SK-N-SH treated with all-trans-retinoic acid at 6 μM for 48 hours (cell line): ENCODE measurements at regions not wholly inside any gene's neighbourhood (a gene's known extent, or its start where the extent isn't known, plus 50 kb on each side); places are given as distances from the start of the nearest gene placed in this dataset.

Experiments
- ATAC-seq: fragments of 200-7000 bp; cut with Tn5 transposase; 3 replicates; pipeline ENCODE4 v1.9.1; 2020; ENCODE audit warnings: mild to moderate bottlenecking, moderate library complexity
- CREB5 ChIP-seq: fragments of 250-450 bp; sonication (Bioruptor Pico); IDR thresholded peaks from 2 replicates; pipeline ENCODE4 v1.5.1; 2020; ENCODE audit warnings: low read depth, mild to moderate bottlenecking, moderate library complexity
- CSDC2 ChIP-seq: fragments of 250-450 bp; sonication (Bioruptor Pico); IDR thresholded peaks from 2 replicates; pipeline ENCODE4 v1.5.0; 2020; ENCODE audit warnings: mild to moderate bottlenecking, moderate library complexity
- ESRRG ChIP-seq: fragments of 250-450 bp; sonication (Bioruptor Pico); IDR thresholded peaks from 2 replicates; pipeline ENCODE4 v1.6.1; 2021; ENCODE audit warnings: mild to moderate bottlenecking
- ISL1 ChIP-seq: fragments of 250-450 bp; sonication (Bioruptor Pico); IDR thresholded peaks from 2 replicates; pipeline ENCODE4 v2.1.2; 2022; ENCODE audit warnings: mild to moderate bottlenecking, moderate library complexity
- OSR1 ChIP-seq: fragments of 250-450 bp; sonication (Bioruptor Pico); IDR thresholded peaks from 2 replicates; pipeline ENCODE4 v1.8.0; 2022; ENCODE audit warnings: moderate library complexity, mild to moderate bottlenecking, inconsistent platforms
- PPARA ChIP-seq: fragments of 250-450 bp; sonication (Bioruptor Pico); IDR thresholded peaks from 2 replicates; pipeline ENCODE4 v1.5.0; 2020; ENCODE audit warnings: mild to moderate bottlenecking, borderline replicate concordance
- RARB ChIP-seq: fragments of 250-450 bp; sonication (Bioruptor Pico); IDR thresholded peaks from 2 replicates; pipeline ENCODE4 v1.8.0; 2021; ENCODE audit warnings: mild to moderate bottlenecking, moderate library complexity
- SNAI2 ChIP-seq: fragments of 250-450 bp; sonication (Bioruptor Pico); IDR thresholded peaks from 2 replicates; pipeline ENCODE4 v1.5.0; 2020; ENCODE audit warnings: mild to moderate bottlenecking, moderate library complexity
- TCF4 ChIP-seq: fragments of 250-450 bp; sonication (Bioruptor Pico); IDR thresholded peaks from 2 replicates; pipeline ENCODE4 v1.8.0; 2021; ENCODE audit warnings: mild to moderate bottlenecking, moderate library complexity, borderline replicate concordance
- TOX ChIP-seq: fragments of 250-450 bp; sonication (Bioruptor Pico); IDR thresholded peaks from 2 replicates; pipeline ENCODE4 v1.8.0; 2021; ENCODE audit warnings: mild to moderate bottlenecking, moderate library complexity, borderline replicate concordance
- TSHZ2 ChIP-seq: fragments of 250-450 bp; sonication (Bioruptor Pico); IDR thresholded peaks from 2 replicates; pipeline ENCODE4 v1.5.0; 2020; ENCODE audit warnings: mild to moderate bottlenecking, moderate library complexity
- ZC3H10 ChIP-seq: fragments of 250-450 bp; sonication (Bioruptor Pico); IDR thresholded peaks from 2 replicates; pipeline ENCODE4 v1.5.1; 2021; ENCODE audit warnings: mild to moderate bottlenecking, moderate library complexity
- ZFP3 ChIP-seq: fragments of 250-450 bp; sonication (Bioruptor Pico); IDR thresholded peaks from 2 replicates; pipeline ENCODE4 v1.5.0; 2020; ENCODE audit warnings: mild to moderate bottlenecking, moderate library complexity
- ZFP30 ChIP-seq: fragments of 450-650 bp; formaldehyde crosslinking; IDR thresholded peaks from 2 replicates; pipeline ENCODE4 v1.5.0; 2022; ENCODE audit warnings: mild to moderate bottlenecking, moderate library complexity
- ZNF565 ChIP-seq: fragments of 450-650 bp; formaldehyde crosslinking; conservative IDR thresholded peaks from 2 replicates; pipeline ENCODE4 v1.5.0; 2020; ENCODE audit warnings: low read depth, mild to moderate bottlenecking, moderate library complexity
- ZNF70 ChIP-seq: fragments of 450-650 bp; formaldehyde crosslinking; IDR thresholded peaks from 2 replicates; pipeline ENCODE4 v1.5.0; 2020; ENCODE audit warnings: mild to moderate bottlenecking, moderate library complexity
- TF ChIP-seq, protein P1 (sequence below): fragments of 250-450 bp; sonication (Bioruptor Pico); IDR thresholded peaks from 2 replicates; pipeline ENCODE4 v1.5.1; 2021; ENCODE audit warnings: mild to moderate bottlenecking, moderate library complexity
- TF ChIP-seq, protein P2 (sequence below): fragments of 250-450 bp; sonication (Bioruptor Pico); IDR thresholded peaks from 2 replicates; pipeline ENCODE4 v1.8.0; 2020; ENCODE audit warnings: mild to moderate bottlenecking, moderate library complexity, borderline replicate concordance
- TF ChIP-seq, protein P3 (sequence below): fragments of 250-450 bp; sonication (Bioruptor Pico); IDR thresholded peaks from 2 replicates; pipeline ENCODE4 v1.8.0; 2021; ENCODE audit warnings: low read depth, mild to moderate bottlenecking, moderate library complexity, borderline replicate concordance

GRCh38 chr6:15769511-15770018, 106.7 kb upstream of the DTNBP1 start (continued):
- no peak for TF ChIP-seq TSHZ2 (CRISPR knock-in tag)
- no peak for TF ChIP-seq ZNF565 (CRISPR knock-in tag)
- no peak for TF ChIP-seq OSR1 (CRISPR knock-in tag)
- TF ChIP-seq ESRRG (CRISPR knock-in tag): no peak
- TF ChIP-seq CREB5: no peak
- no peak for TF ChIP-seq PPARA (CRISPR knock-in tag)
- TF ChIP-seq, all 23 proteins: peak for 0

DNA sequence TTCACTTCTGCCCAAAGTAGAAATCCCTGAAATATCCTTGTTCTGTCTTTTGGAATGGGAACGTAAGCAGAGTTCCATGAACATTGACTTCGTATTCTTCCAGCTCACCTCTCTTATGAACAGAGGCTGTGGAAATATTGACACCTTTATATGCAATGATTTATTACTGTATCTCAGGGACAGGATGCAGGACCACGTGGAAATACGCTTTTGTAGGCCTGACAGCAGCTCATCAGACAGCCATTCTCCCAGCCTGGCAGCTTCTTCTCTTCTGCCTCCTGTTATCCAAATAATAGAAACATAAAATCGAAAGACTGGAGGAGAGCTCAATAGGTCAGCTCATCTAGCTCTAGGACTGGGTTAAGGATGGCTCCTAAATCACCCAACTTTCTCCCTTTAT, 106.2 kb upstream of the DTNBP1 start:
- no peak for TF ChIP-seq SNAI2
- no peak for TF ChIP-seq ZC3H10
- no peak for TF ChIP-seq RARB (CRISPR knock-in tag)
- no peak for TF ChIP-seq ZNF565 (CRISPR knock-in tag)
- TF ChIP-seq ISL1: no peak
- TF ChIP-seq, protein P1, sequence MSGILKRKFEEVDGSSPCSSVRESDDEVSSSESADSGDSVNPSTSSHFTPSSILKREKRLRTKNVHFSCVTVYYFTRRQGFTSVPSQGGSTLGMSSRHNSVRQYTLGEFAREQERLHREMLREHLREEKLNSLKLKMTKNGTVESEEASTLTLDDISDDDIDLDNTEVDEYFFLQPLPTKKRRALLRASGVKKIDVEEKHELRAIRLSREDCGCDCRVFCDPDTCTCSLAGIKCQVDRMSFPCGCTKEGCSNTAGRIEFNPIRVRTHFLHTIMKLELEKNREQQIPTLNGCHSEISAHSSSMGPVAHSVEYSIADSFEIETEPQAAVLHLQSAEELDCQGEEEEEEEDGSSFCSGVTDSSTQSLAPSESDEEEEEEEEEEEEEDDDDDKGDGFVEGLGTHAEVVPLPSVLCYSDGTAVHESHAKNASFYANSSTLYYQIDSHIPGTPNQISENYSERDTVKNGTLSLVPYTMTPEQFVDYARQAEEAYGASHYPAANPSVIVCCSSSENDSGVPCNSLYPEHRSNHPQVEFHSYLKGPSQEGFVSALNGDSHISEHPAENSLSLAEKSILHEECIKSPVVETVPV: no peak
- TF ChIP-seq CSDC2 (CRISPR knock-in tag): no peak
- no peak for ATAC-seq

GRCh38 chr6:15763837-15764236, 101.0 kb upstream of the DTNBP1 start:
- TF ChIP-seq ZFP3 (CRISPR knock-in tag) (peak; percentile 65; the same call in 1 of the 2 replicates), CREB5 (peak; percentile 66), ISL1 (peak; percentile 55; the same call in 1 of the 2 replicates), ZFP30 (CRISPR knock-in tag) (no peak)
- no peak for ATAC-seq

DNA sequence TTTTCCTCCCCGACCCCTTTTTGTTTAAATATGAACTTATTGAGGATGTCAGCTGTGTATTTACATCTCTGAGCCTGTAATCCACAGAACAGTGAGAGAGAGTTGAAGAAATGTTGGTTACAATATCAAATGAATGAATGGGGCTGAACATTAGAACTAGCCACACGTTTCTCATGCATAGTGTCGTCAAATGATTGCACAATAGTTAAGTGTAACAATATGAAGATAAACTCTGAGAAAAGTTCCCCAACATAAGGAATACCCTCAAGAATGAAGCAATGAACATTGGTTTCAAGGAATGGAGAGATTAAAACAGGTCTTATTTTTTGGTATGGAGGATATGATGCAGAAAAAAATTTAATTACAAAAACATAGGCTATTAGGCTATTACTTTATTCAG, 100.5 kb upstream of the DTNBP1 start:
- ATAC-seq: no peak
- TF ChIP-seq ZNF70 (CRISPR knock-in tag) (peak; percentile 84), CREB5 (no peak)

DNA sequence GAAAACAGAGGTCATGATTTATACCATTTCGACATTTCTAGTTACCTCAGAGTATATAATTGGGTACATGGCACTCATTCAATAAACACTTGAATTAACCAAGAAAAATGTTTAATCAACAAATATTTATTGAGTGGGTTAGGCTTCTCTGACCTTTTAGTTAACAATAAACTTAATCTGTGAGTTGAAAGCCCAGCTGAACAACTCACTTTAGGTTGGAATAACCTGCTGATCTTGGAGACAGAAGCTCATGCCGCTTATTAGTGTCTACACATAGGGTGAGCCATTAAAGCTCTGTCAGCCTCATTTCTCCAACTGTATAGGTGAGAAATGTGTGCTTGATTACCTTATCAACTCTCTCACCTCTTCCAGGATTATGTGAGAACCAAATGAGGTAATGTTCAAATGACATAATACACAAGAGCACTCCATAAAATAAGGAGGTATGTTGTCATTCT, 98.2 kb upstream of the DTNBP1 start:
- no peak for TF ChIP-seq ZFP3 (CRISPR knock-in tag)
- no peak for TF ChIP-seq TCF4 (CRISPR knock-in tag)
- no peak for TF ChIP-seq RARB (CRISPR knock-in tag)
- TF ChIP-seq, protein P2, sequence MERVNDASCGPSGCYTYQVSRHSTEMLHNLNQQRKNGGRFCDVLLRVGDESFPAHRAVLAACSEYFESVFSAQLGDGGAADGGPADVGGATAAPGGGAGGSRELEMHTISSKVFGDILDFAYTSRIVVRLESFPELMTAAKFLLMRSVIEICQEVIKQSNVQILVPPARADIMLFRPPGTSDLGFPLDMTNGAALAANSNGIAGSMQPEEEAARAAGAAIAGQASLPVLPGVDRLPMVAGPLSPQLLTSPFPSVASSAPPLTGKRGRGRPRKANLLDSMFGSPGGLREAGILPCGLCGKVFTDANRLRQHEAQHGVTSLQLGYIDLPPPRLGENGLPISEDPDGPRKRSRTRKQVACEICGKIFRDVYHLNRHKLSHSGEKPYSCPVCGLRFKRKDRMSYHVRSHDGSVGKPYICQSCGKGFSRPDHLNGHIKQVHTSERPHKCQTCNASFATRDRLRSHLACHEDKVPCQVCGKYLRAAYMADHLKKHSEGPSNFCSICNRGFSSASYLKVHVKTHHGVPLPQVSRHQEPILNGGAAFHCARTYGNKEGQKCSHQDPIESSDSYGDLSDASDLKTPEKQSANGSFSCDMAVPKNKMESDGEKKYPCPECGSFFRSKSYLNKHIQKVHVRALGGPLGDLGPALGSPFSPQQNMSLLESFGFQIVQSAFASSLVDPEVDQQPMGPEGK (CRISPR knock-in tag): no peak
- TF ChIP-seq TOX (CRISPR knock-in tag): no peak
- TF ChIP-seq, protein P3, sequence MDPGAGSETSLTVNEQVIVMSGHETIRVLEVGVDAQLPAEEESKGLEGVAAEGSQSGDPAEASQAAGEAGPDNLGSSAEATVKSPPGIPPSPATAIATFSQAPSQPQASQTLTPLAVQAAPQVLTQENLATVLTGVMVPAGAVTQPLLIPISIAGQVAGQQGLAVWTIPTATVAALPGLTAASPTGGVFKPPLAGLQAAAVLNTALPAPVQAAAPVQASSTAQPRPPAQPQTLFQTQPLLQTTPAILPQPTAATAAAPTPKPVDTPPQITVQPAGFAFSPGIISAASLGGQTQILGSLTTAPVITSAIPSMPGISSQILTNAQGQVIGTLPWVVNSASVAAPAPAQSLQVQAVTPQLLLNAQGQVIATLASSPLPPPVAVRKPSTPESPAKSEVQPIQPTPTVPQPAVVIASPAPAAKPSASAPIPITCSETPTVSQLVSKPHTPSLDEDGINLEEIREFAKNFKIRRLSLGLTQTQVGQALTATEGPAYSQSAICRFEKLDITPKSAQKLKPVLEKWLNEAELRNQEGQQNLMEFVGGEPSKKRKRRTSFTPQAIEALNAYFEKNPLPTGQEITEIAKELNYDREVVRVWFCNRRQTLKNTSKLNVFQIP (CRISPR knock-in tag): no peak
- TF ChIP-seq ISL1: no peak
- TF ChIP-seq ZFP30 (CRISPR knock-in tag): no peak
- no peak for TF ChIP-seq CSDC2 (CRISPR knock-in tag)
- no peak for TF ChIP-seq ESRRG (CRISPR knock-in tag)
- TF ChIP-seq CREB5: no peak
- ATAC-seq: no peak
